ENCODE measurements at regions not wholly inside any gene's neighbourhood (a gene's known extent, or its start where the extent isn't known, plus 50 kb on each side); places are given as distances from the start of the nearest gene placed in this dataset.
"Not testable (repeated sequence)": the region's sequence is repeated elsewhere in the genome, so short reads cannot be mapped to it uniquely, and the experiment has no call there.

DNA sequence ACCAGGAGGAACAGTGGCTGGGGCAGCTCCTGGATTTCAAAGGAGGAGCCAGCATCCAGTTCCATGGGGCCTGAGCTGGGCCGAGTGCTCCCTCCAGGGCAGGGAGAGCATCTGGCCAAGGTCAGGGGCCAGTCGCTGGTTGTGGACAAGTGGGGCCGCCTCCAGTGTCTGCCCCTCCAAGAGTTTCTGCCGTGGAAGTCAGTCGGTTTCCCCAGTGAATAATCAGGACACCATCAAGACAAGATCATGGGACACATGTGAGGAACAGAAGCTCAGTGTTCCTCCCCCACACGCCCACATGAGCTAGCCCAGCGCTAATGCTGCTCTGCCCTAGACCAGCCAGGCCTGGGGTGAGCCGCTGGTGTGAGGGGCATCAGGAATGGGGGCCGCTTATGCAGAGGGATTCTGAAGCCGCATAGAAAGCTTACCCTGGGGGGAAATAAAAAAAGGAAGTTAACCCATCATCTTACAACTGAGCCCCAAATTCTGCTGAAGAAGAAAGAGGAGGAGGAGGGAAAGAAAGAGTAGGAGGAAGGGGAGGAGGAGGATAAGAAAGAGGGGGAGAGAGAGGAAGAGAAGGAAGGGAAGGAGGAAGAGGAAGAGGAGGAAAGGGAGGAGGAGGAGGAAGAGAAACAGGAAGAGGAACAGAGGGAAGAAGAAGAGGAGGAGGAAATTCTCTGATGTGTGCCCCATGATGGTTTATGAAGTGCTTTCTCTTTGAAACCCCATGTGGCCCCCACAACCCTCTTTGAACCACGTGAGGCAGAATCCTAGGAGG, 198.4 kb downstream of the MATN1 start:
- H3K4me1 ChIP-seq (ENCODE audit: control insufficient read depth, insufficient read depth, low read length, poor library complexity, severe bottlenecking) = no peaks in the 10 kb centered on the region
- no peak overlapping the region for H3K27ac ChIP-seq (ENCODE audit: insufficient read depth, low read length, poor library complexity, severe bottlenecking)
- no peaks in the 10 kb centered on the region for H3K27me3 ChIP-seq (replicated peaks; ENCODE audit: control insufficient read depth, insufficient read depth, low read length, poor library complexity, severe bottlenecking)
- no peaks in the 10 kb centered on the region for H3K9me3 ChIP-seq (ENCODE audit: control insufficient read depth, low read length)
- H3K36me3 ChIP-seq (ENCODE audit: control insufficient read depth, insufficient read depth, low read length) = no peaks in the 10 kb centered on the region
- DNase-seq = no peak
- H3K4me3 ChIP-seq (ENCODE audit: insufficient read depth, low read depth, low read length, poor library complexity, severe bottlenecking) = no peak overlapping the region

DNA sequence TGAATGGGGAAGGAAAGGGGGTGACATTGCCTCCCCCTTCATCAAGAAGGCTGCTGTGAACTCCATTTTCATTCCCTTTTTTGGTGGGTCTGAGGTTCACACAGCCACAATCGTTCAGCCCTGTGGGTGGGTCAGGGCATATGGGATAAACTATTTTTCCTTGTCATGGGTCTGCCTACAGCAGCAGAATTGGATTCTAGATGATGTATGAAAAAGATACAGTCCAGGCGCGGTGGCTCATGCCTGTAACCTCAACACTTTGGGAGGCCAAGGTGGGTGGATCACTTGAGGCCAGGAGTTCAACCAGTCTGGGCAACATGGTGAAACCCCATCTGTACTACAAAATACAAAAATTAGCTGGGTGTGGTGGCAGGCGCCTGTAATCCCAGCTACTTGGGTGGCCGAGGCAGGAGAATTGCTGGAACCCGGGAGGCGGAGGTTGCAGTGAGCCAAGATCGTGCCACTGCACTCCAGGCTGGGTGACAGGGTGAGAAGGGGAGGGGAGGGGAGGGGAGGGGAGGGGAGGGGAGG, 199.3 kb downstream of the MATN1 start:
- not testable (repeated sequence) for H3K27me3 ChIP-seq (replicated peaks; ENCODE audit: control insufficient read depth, insufficient read depth, low read length, poor library complexity, severe bottlenecking); H3K4me3 ChIP-seq (ENCODE audit: insufficient read depth, low read depth, low read length, poor library complexity, severe bottlenecking); H3K4me1 ChIP-seq (ENCODE audit: control insufficient read depth, insufficient read depth, low read length, poor library complexity, severe bottlenecking); H3K36me3 ChIP-seq (ENCODE audit: control insufficient read depth, insufficient read depth, low read length); H3K27ac ChIP-seq (ENCODE audit: insufficient read depth, low read length, poor library complexity, severe bottlenecking); H3K9me3 ChIP-seq (ENCODE audit: control insufficient read depth, low read length); DNase-seq

GRCh38 chr1:30523055-30524020, 200.0 kb downstream of the MATN1 start:
- no peak for DNase-seq
- no peak overlapping the region for H3K27ac ChIP-seq (ENCODE audit: insufficient read depth, low read length, poor library complexity, severe bottlenecking)
- H3K9me3 ChIP-seq (ENCODE audit: control insufficient read depth, low read length) = no peaks in the 10 kb centered on the region
- no peaks in the 10 kb centered on the region for H3K36me3 ChIP-seq (ENCODE audit: control insufficient read depth, insufficient read depth, low read length)
- H3K4me3 ChIP-seq (ENCODE audit: insufficient read depth, low read depth, low read length, poor library complexity, severe bottlenecking) = no peak overlapping the region
- H3K4me1 ChIP-seq (ENCODE audit: control insufficient read depth, insufficient read depth, low read length, poor library complexity, severe bottlenecking) = no peaks in the 10 kb centered on the region
- H3K27me3 ChIP-seq (replicated peaks; ENCODE audit: control insufficient read depth, insufficient read depth, low read length, poor library complexity, severe bottlenecking) = no peaks in the 10 kb centered on the region

- no peak for DNase-seq
- Histone ChIP-seq H3K27me3 (replicated peaks; ENCODE audit: control insufficient read depth, insufficient read depth, low read length, poor library complexity, severe bottlenecking) (no peaks in the 10 kb centered on the region), H3K9me3 (ENCODE audit: control insufficient read depth, low read length) (no peaks in the 10 kb centered on the region), H3K27ac (ENCODE audit: insufficient read depth, low read length, poor library complexity, severe bottlenecking) (no peak overlapping the region), H3K4me1 (ENCODE audit: control insufficient read depth, insufficient read depth, low read length, poor library complexity, severe bottlenecking) (no peaks in the 10 kb centered on the region), H3K4me3 (ENCODE audit: insufficient read depth, low read depth, low read length, poor library complexity, severe bottlenecking) (no peak overlapping the region), H3K36me3 (ENCODE audit: control insufficient read depth, insufficient read depth, low read length) (no peaks in the 10 kb centered on the region)
These were observed 201.1 kb downstream of the MATN1 start for GRCh38 chr1:30522031-30523004.

GRCh38 chr1:30521261-30521865, 202.0 kb downstream of the MATN1 start:
- Histone ChIP-seq H3K36me3 (ENCODE audit: control insufficient read depth, insufficient read depth, low read length) (no peaks in the 10 kb centered on the region), H3K4me1 (ENCODE audit: control insufficient read depth, insufficient read depth, low read length, poor library complexity, severe bottlenecking) (no peaks in the 10 kb centered on the region), H3K4me3 (ENCODE audit: insufficient read depth, low read depth, low read length, poor library complexity, severe bottlenecking) (no peak overlapping the region), H3K27ac (ENCODE audit: insufficient read depth, low read length, poor library complexity, severe bottlenecking) (no peak overlapping the region), H3K27me3 (replicated peaks; ENCODE audit: control insufficient read depth, insufficient read depth, low read length, poor library complexity, severe bottlenecking) (no peaks in the 10 kb centered on the region), H3K9me3 (ENCODE audit: control insufficient read depth, low read length) (no peaks in the 10 kb centered on the region)
- no peak for DNase-seq

DNA sequence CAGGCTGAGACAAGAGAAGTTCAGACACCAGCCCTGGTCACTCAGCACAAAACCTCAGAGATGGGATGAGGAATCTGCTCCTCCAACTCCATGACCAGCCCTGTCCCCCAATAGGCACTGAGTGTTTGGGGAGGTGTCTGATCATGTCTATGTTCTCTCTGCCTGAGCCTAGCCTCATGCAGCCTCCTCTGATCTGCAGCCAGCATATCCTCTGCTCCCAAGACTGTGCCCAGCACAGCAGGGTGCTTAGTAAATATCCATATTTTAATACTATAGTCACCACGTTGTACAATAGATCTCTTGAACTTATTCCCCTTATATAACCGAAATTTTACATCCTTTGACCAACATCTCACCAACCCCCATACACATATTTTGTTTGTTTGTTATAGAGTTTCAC, 202.9 kb downstream of the MATN1 start:
- no peak for DNase-seq
- no peak overlapping the region for H3K27ac ChIP-seq (ENCODE audit: insufficient read depth, low read length, poor library complexity, severe bottlenecking)
- no peaks in the 10 kb centered on the region for H3K4me1 ChIP-seq (ENCODE audit: control insufficient read depth, insufficient read depth, low read length, poor library complexity, severe bottlenecking)
- H3K4me3 ChIP-seq (ENCODE audit: insufficient read depth, low read depth, low read length, poor library complexity, severe bottlenecking) = no peak overlapping the region
- H3K27me3 ChIP-seq (replicated peaks; ENCODE audit: control insufficient read depth, insufficient read depth, low read length, poor library complexity, severe bottlenecking) = no peaks in the 10 kb centered on the region
- no peaks in the 10 kb centered on the region for H3K9me3 ChIP-seq (ENCODE audit: control insufficient read depth, low read length)
- H3K36me3 ChIP-seq (ENCODE audit: control insufficient read depth, insufficient read depth, low read length) = no peaks in the 10 kb centered on the region

DNA sequence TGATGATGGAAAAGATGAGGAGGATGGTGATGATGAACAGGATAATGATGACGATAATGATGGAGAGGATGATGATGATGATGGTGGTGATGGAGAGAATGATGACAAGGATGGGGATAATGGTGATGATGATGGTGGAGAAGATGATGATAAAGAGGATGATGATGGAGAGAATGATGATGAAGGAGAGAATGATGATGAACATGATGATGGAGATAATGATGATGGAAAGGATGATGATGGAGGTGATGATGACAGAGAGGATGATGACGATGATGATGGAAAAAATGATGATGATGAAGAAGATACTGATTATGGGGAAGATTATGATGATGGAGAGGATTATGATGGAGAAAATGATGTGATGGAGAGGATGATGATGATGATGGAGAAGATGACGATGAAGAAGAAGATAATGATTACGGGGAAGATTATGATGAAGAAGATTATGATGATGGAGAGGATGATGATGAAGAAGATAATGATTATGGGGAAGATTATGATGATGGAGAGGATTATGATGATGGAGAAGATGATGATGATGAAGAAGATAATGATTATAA, 204.1 kb downstream of the MATN1 start:
- Histone ChIP-seq H3K4me1 (ENCODE audit: control insufficient read depth, insufficient read depth, low read length, poor library complexity, severe bottlenecking) (no peaks in the 10 kb centered on the region), H3K27ac (ENCODE audit: insufficient read depth, low read length, poor library complexity, severe bottlenecking) (no peak overlapping the region), H3K27me3 (replicated peaks; ENCODE audit: control insufficient read depth, insufficient read depth, low read length, poor library complexity, severe bottlenecking) (no peaks in the 10 kb centered on the region), H3K4me3 (ENCODE audit: insufficient read depth, low read depth, low read length, poor library complexity, severe bottlenecking) (no peak overlapping the region), H3K9me3 (ENCODE audit: control insufficient read depth, low read length) (no peaks in the 10 kb centered on the region), H3K36me3 (ENCODE audit: control insufficient read depth, insufficient read depth, low read length) (no peaks in the 10 kb centered on the region)
- DNase-seq = no peak

- no peaks in the 10 kb centered on the region for H3K4me1 ChIP-seq (ENCODE audit: control insufficient read depth, insufficient read depth, low read length, poor library complexity, severe bottlenecking)
- H3K9me3 ChIP-seq (ENCODE audit: control insufficient read depth, low read length) = no peaks in the 10 kb centered on the region
- no peak overlapping the region for H3K4me3 ChIP-seq (ENCODE audit: insufficient read depth, low read depth, low read length, poor library complexity, severe bottlenecking)
- no peak overlapping the region for H3K27ac ChIP-seq (ENCODE audit: insufficient read depth, low read length, poor library complexity, severe bottlenecking)
- no peaks in the 10 kb centered on the region for H3K27me3 ChIP-seq (replicated peaks; ENCODE audit: control insufficient read depth, insufficient read depth, low read length, poor library complexity, severe bottlenecking)
- DNase-seq = no peak
- no peaks in the 10 kb centered on the region for H3K36me3 ChIP-seq (ENCODE audit: control insufficient read depth, insufficient read depth, low read length)
These were observed 204.7 kb downstream of the MATN1 start for GRCh38 chr1:30518696-30519095.

DNA sequence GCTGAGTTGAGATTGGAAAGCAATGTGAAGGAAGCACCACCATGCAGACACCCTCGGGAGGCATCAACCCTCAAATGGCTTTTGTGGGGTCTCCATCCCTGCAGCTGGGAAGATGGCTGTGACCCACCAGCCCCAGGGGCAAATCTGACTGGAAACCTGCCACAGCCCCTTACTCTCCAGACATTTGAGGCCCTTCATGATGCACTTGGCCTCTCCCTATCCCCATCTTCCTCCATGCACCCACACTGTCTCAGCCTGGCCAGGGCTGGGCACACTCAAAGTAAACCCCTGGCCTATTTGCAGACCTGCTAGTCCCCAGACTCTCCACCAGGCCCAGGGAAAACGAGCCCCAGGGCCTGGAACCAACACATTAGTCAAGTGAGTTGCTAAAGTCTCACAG, 205.2 kb downstream of the MATN1 start:
- no peaks in the 10 kb centered on the region for H3K27me3 ChIP-seq (replicated peaks; ENCODE audit: control insufficient read depth, insufficient read depth, low read length, poor library complexity, severe bottlenecking)
- H3K36me3 ChIP-seq (ENCODE audit: control insufficient read depth, insufficient read depth, low read length) = no peaks in the 10 kb centered on the region
- H3K4me3 ChIP-seq (ENCODE audit: insufficient read depth, low read depth, low read length, poor library complexity, severe bottlenecking) = no peak overlapping the region

More for the DNA sequence above, 205.2 kb downstream of the MATN1 start:
- H3K9me3 ChIP-seq (ENCODE audit: control insufficient read depth, low read length) = no peaks in the 10 kb centered on the region
- H3K4me1 ChIP-seq (ENCODE audit: control insufficient read depth, insufficient read depth, low read length, poor library complexity, severe bottlenecking) = no peaks in the 10 kb centered on the region
- no peak for DNase-seq
- H3K27ac ChIP-seq (ENCODE audit: insufficient read depth, low read length, poor library complexity, severe bottlenecking) = no peak overlapping the region
